ENCODE measurements at regions not wholly inside any gene's neighbourhood (a gene's known extent, or its start where the extent isn't known, plus 50 kb on each side); places are given as distances from the start of the nearest gene placed in this dataset.

DNA sequence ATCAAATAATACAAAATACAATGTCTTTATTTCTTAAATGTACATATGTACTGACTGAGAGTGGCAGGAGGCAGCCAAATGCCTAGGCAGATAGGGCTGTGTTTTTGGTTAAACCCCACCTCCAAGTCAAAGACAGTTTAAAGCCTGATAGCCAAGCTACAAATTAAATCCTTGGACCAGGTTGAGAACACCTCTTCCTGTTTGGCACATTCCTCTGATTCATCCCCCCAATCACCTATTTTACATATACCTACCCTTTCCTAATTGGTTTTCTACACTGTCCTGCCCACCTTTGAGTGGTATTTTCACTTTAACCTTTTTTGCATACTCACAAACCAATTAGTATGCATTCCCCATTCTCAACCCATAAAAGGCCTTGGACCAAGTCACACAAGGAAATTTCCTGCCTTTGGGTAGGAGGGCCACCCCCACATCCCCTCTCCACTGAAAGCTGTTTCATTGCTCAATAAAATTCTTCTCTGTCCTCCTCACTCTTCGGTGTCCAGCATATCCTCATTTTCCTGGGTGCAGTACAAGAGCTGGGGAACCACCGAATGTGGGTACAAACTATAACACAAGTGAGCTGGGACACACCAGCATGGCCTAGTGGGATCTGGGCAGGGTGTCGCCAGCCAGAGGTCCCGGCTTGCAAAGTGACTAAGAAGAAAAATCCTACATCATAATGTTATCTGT, 149.1 kb downstream of the UBE2E3 start:
- Histone ChIP-seq H3K4me3 (ENCODE audit: low read depth, low read length) (no peak overlapping the region), H3K4me1 (ENCODE audit: control insufficient read depth, insufficient read depth, low read length) (peaks cover 2% of the 10 kb centered on the region; the same call in 1 of the 2 replicates), H3K27me3 (ENCODE audit: control insufficient read depth, insufficient read depth, low read length) (no peaks in the 10 kb centered on the region), H3K9me3 (ENCODE audit: control insufficient read depth, insufficient read depth, low read length) (no peaks in the 10 kb centered on the region), H3K27ac (ENCODE audit: low read depth, low read length) (no peak overlapping the region), H3K9ac (ENCODE audit: low read depth, low read length) (no peak overlapping the region), H3K36me3 (ENCODE audit: control insufficient read depth, insufficient read depth, low read length) (no peaks in the 10 kb centered on the region)

- H3K27ac ChIP-seq (ENCODE audit: low read depth, low read length) = no peak overlapping the region
- no peaks in the 10 kb centered on the region for H3K27me3 ChIP-seq (ENCODE audit: control insufficient read depth, insufficient read depth, low read length)
- no peaks in the 10 kb centered on the region for H3K9me3 ChIP-seq (ENCODE audit: control insufficient read depth, insufficient read depth, low read length)
- no peak overlapping the region for H3K9ac ChIP-seq (ENCODE audit: low read depth, low read length)
- H3K4me1 ChIP-seq (ENCODE audit: control insufficient read depth, insufficient read depth, low read length) = no peaks in the 10 kb centered on the region
- H3K4me3 ChIP-seq (ENCODE audit: low read depth, low read length) = no peak overlapping the region
- H3K36me3 ChIP-seq (ENCODE audit: control insufficient read depth, insufficient read depth, low read length) = no peaks in the 10 kb centered on the region
These were observed 150.3 kb downstream of the UBE2E3 start for GRCh38 chr2:181130686-181131085.

GRCh38 chr2:181131584-181131983, 151.2 kb downstream of the UBE2E3 start:
- no peaks in the 10 kb centered on the region; the same call in 1 of the 2 replicates for H3K4me1 ChIP-seq (ENCODE audit: control insufficient read depth, insufficient read depth, low read length)

GRCh38 chr2:181138816-181139215, 158.4 kb downstream of the UBE2E3 start:
- Histone ChIP-seq H3K27ac (ENCODE audit: low read depth, low read length) (no peak overlapping the region), H3K4me3 (ENCODE audit: low read depth, low read length) (no peak overlapping the region), H3K36me3 (ENCODE audit: control insufficient read depth, insufficient read depth, low read length) (no peaks in the 10 kb centered on the region), H3K4me1 (ENCODE audit: control insufficient read depth, insufficient read depth, low read length) (no peaks in the 10 kb centered on the region; the same call in 1 of the 2 replicates), H3K9me3 (ENCODE audit: control insufficient read depth, insufficient read depth, low read length) (no peaks in the 10 kb centered on the region), H3K9ac (ENCODE audit: low read depth, low read length) (no peak overlapping the region), H3K27me3 (ENCODE audit: control insufficient read depth, insufficient read depth, low read length) (no peaks in the 10 kb centered on the region)

More at GRCh38 chr2:181131584-181131983, 151.2 kb downstream of the UBE2E3 start:
- H3K36me3 ChIP-seq (ENCODE audit: control insufficient read depth, insufficient read depth, low read length) = no peaks in the 10 kb centered on the region
- no peaks in the 10 kb centered on the region for H3K9me3 ChIP-seq (ENCODE audit: control insufficient read depth, insufficient read depth, low read length)
- H3K27ac ChIP-seq (ENCODE audit: low read depth, low read length) = no peak overlapping the region
- H3K27me3 ChIP-seq (ENCODE audit: control insufficient read depth, insufficient read depth, low read length) = no peaks in the 10 kb centered on the region
- H3K4me3 ChIP-seq (ENCODE audit: low read depth, low read length) = no peak overlapping the region
- H3K9ac ChIP-seq (ENCODE audit: low read depth, low read length) = no peak overlapping the region

GRCh38 chr2:181139831-181140230, 159.4 kb downstream of the UBE2E3 start:
- no peak overlapping the region for H3K9ac ChIP-seq (ENCODE audit: low read depth, low read length)
- no peaks in the 10 kb centered on the region for H3K36me3 ChIP-seq (ENCODE audit: control insufficient read depth, insufficient read depth, low read length)
- no peaks in the 10 kb centered on the region; the same call in 1 of the 2 replicates for H3K4me1 ChIP-seq (ENCODE audit: control insufficient read depth, insufficient read depth, low read length)
- no peak overlapping the region for H3K27ac ChIP-seq (ENCODE audit: low read depth, low read length)
- H3K9me3 ChIP-seq (ENCODE audit: control insufficient read depth, insufficient read depth, low read length) = no peaks in the 10 kb centered on the region
- no peak overlapping the region for H3K4me3 ChIP-seq (ENCODE audit: low read depth, low read length)
- no peaks in the 10 kb centered on the region for H3K27me3 ChIP-seq (ENCODE audit: control insufficient read depth, insufficient read depth, low read length)

DNA sequence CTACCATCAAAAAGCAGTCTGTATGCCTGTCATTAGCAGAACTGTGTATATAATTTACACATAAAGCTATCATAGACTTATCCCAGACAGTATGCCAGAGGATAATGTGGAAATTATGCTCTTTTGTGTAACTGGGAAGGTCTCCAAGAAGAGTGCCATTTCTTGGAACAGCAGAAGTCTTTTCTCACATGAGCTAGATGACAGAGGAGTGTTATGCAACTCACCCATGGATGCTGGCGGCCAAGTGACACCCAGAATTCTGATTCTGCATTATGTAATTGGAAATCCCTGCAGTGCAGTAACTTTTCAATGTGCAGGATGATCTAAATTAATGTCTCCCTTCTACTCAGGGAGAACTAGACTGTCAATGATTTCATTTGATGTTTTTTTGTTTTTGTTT, 160.0 kb downstream of the UBE2E3 start:
- H3K4me1 ChIP-seq (ENCODE audit: control insufficient read depth, insufficient read depth, low read length) = no peaks in the 10 kb centered on the region; the same call in 1 of the 2 replicates
- no peak overlapping the region for H3K4me3 ChIP-seq (ENCODE audit: low read depth, low read length)
- no peak overlapping the region for H3K27ac ChIP-seq (ENCODE audit: low read depth, low read length)

DNA sequence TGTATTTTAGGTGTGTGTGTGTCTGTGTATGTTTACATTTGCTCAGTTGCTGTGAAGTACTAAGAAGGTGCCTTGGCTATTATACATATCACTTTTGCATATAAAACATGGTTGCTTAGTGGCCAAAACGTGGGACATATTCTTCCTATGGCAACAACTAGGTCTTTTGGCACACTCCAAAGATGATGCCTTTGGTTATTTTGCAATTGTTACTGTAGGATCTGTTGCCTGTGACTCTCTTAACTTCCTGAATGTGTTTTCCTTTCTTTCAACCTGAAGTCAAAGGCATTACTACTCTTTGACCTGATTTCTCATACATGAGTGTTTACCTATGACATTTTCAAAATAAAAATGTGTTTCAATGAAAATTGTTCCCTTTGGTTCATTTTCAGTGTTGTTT, 160.5 kb downstream of the UBE2E3 start:
- Histone ChIP-seq H3K9ac (ENCODE audit: low read depth, low read length) (no peak overlapping the region), H3K27me3 (ENCODE audit: control insufficient read depth, insufficient read depth, low read length) (no peaks in the 10 kb centered on the region), H3K27ac (ENCODE audit: low read depth, low read length) (no peak overlapping the region), H3K9me3 (ENCODE audit: control insufficient read depth, insufficient read depth, low read length) (no peaks in the 10 kb centered on the region), H3K4me1 (ENCODE audit: control insufficient read depth, insufficient read depth, low read length) (no peaks in the 10 kb centered on the region; the same call in 1 of the 2 replicates), H3K4me3 (ENCODE audit: low read depth, low read length) (no peak overlapping the region), H3K36me3 (ENCODE audit: control insufficient read depth, insufficient read depth, low read length) (no peaks in the 10 kb centered on the region)

More for the DNA sequence above, 160.0 kb downstream of the UBE2E3 start:
- H3K27me3 ChIP-seq (ENCODE audit: control insufficient read depth, insufficient read depth, low read length) = no peaks in the 10 kb centered on the region
- no peaks in the 10 kb centered on the region for H3K9me3 ChIP-seq (ENCODE audit: control insufficient read depth, insufficient read depth, low read length)
- H3K9ac ChIP-seq (ENCODE audit: low read depth, low read length) = no peak overlapping the region
- H3K36me3 ChIP-seq (ENCODE audit: control insufficient read depth, insufficient read depth, low read length) = no peaks in the 10 kb centered on the region

GRCh38 chr2:181141676-181142075, 161.3 kb downstream of the UBE2E3 start:
- H3K27ac ChIP-seq (ENCODE audit: low read depth, low read length) = no peak overlapping the region
- H3K27me3 ChIP-seq (ENCODE audit: control insufficient read depth, insufficient read depth, low read length) = no peaks in the 10 kb centered on the region
- H3K9ac ChIP-seq (ENCODE audit: low read depth, low read length) = no peak overlapping the region
- no peaks in the 10 kb centered on the region for H3K4me1 ChIP-seq (ENCODE audit: control insufficient read depth, insufficient read depth, low read length)
- H3K4me3 ChIP-seq (ENCODE audit: low read depth, low read length) = no peak overlapping the region
- H3K9me3 ChIP-seq (ENCODE audit: control insufficient read depth, insufficient read depth, low read length) = no peaks in the 10 kb centered on the region
- no peaks in the 10 kb centered on the region for H3K36me3 ChIP-seq (ENCODE audit: control insufficient read depth, insufficient read depth, low read length)

- no peak overlapping the region for H3K9ac ChIP-seq (ENCODE audit: low read depth, low read length)
- H3K4me3 ChIP-seq (ENCODE audit: low read depth, low read length) = no peak overlapping the region
- H3K27ac ChIP-seq (ENCODE audit: low read depth, low read length) = no peak overlapping the region
- H3K27me3 ChIP-seq (ENCODE audit: control insufficient read depth, insufficient read depth, low read length) = no peaks in the 10 kb centered on the region
- no peaks in the 10 kb centered on the region for H3K36me3 ChIP-seq (ENCODE audit: control insufficient read depth, insufficient read depth, low read length)
- H3K4me1 ChIP-seq (ENCODE audit: control insufficient read depth, insufficient read depth, low read length) = no peaks in the 10 kb centered on the region
- H3K9me3 ChIP-seq (ENCODE audit: control insufficient read depth, insufficient read depth, low read length) = no peaks in the 10 kb centered on the region
These were observed 162.1 kb downstream of the UBE2E3 start for GRCh38 chr2:181142514-181142913.

GRCh38 chr2:181143790-181144300, 163.4 kb downstream of the UBE2E3 start:
- Histone ChIP-seq H3K4me1 (ENCODE audit: control insufficient read depth, insufficient read depth, low read length) (no peaks in the 10 kb centered on the region), H3K27me3 (ENCODE audit: control insufficient read depth, insufficient read depth, low read length) (no peaks in the 10 kb centered on the region), H3K4me3 (ENCODE audit: low read depth, low read length) (no peak overlapping the region), H3K27ac (ENCODE audit: low read depth, low read length) (no peak overlapping the region), H3K9me3 (ENCODE audit: control insufficient read depth, insufficient read depth, low read length) (no peaks in the 10 kb centered on the region), H3K9ac (ENCODE audit: low read depth, low read length) (no peak overlapping the region), H3K36me3 (ENCODE audit: control insufficient read depth, insufficient read depth, low read length) (no peaks in the 10 kb centered on the region)

DNA sequence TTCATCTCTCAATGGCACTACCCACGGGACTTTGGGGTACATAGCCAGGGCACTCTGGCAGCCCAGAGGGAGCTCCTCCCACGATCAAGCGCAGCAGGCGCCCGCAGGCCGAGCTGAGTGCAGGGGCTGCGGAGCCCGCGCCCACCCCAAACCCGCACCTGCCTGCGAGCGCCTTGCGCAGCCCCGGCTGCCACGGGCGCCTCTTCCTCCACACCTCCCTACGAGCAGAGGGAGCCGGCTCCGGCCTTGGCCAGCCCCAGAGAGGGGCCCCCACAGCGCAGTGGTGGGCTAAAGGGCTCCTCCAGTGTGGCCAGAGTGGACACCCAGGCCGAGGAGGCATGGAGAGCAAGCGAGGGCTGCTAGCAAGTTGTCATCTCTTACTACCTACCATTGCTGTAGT, 165.2 kb downstream of the UBE2E3 start:
- no peaks in the 10 kb centered on the region for H3K9me3 ChIP-seq (ENCODE audit: control insufficient read depth, insufficient read depth, low read length)
- no peaks in the 10 kb centered on the region for H3K36me3 ChIP-seq (ENCODE audit: control insufficient read depth, insufficient read depth, low read length)
- H3K4me3 ChIP-seq (ENCODE audit: low read depth, low read length) = no peak overlapping the region
- H3K27ac ChIP-seq (ENCODE audit: low read depth, low read length) = no peak overlapping the region
- H3K27me3 ChIP-seq (ENCODE audit: control insufficient read depth, insufficient read depth, low read length) = no peaks in the 10 kb centered on the region
- H3K9ac ChIP-seq (ENCODE audit: low read depth, low read length) = no peak overlapping the region
- no peaks in the 10 kb centered on the region for H3K4me1 ChIP-seq (ENCODE audit: control insufficient read depth, insufficient read depth, low read length)
